Thoracic aorta (tissue), 2 donors: ENCODE measurements at regions not wholly inside any gene's neighbourhood (a gene's known extent, or its start where the extent isn't known, plus 50 kb on each side); places are given as distances from the start of the nearest gene placed in this dataset.
"Not testable (repeated sequence)": the region's sequence is repeated elsewhere in the genome, so short reads cannot be mapped to it uniquely, and the experiment has no call there.

Source experiments
- ATAC-seq: fragments of 150-250 bp; one replicate; pipeline ENCODE4 v1.8.0; 2017; ENCODE audit warnings: low read depth; ENCODE audit not compliant: insufficient number of reproducible peaks, low FRiP score
- DNase-seq: peaks from one replicate; pipeline ENCODE4 v3.0.0-alpha.2; 2020; ENCODE audit warnings: low spot score
- H3K27ac ChIP-seq, 2 donors: fragments of 200-600 bp; sonication (generic); 1 replicate in 1 of 2; 2 replicates in 1 of 2; pipeline ENCODE4 v1.5.1; 2016; ENCODE audit warnings: mild to moderate bottlenecking in 2 of 2, moderate library complexity in 2 of 2
- H3K27me3 ChIP-seq: fragments of 200-600 bp; sonication (generic); replicated peaks from 2 replicates; pipeline ENCODE4 v1.6.0; 2016; ENCODE audit warnings: mild to moderate bottlenecking; ENCODE audit not compliant: insufficient read depth
- H3K36me3 ChIP-seq: fragments of 200-600 bp; sonication (generic); one replicate; pipeline ENCODE4 v1.5.1; 2016
- H3K4me1 ChIP-seq, 2 donors: fragments of 200-600 bp; sonication (generic); 1 replicate in 1 of 2; 2 replicates in 1 of 2; pipeline versions ENCODE4 v1.5.1 to v1.6.0; 2016; ENCODE audit warnings: low read depth in 2 of 2, mild to moderate bottlenecking in 1 of 2; ENCODE audit not compliant: control insufficient read depth in 1 of 2
- H3K4me3 ChIP-seq: fragments of 200-600 bp; sonication (generic); 2 replicates; pipeline ENCODE4 v1.5.1; 2016; ENCODE audit warnings: mild to moderate bottlenecking
- H3K9me3 ChIP-seq: fragments of 200-600 bp; sonication (generic); 2 replicates; pipeline ENCODE4 v1.5.1; 2016
- CTCF ChIP-seq: fragments of 200-600 bp; sonication (generic); IDR thresholded peaks from one replicate; pipeline ENCODE4 v1.5.1; 2019; ENCODE audit warnings: antibody characterized with exemption

- Histone ChIP-seq H3K27me3 (no peaks in the 10 kb centered on the region), H3K4me3 (no peak overlapping the region), H3K4me1 (no peaks in the 10 kb centered on the region), H3K27ac (no peak overlapping the region), H3K9me3 (no peaks in the 10 kb centered on the region), H3K36me3 (no peaks in the 10 kb centered on the region)
- DNase-seq (no peak), ATAC-seq (no peak)
- TF ChIP-seq CTCF = no peak
These were observed 346.3 kb upstream of the DEFB115 start for GRCh38 chr20:30910937-30911725.

DNA sequence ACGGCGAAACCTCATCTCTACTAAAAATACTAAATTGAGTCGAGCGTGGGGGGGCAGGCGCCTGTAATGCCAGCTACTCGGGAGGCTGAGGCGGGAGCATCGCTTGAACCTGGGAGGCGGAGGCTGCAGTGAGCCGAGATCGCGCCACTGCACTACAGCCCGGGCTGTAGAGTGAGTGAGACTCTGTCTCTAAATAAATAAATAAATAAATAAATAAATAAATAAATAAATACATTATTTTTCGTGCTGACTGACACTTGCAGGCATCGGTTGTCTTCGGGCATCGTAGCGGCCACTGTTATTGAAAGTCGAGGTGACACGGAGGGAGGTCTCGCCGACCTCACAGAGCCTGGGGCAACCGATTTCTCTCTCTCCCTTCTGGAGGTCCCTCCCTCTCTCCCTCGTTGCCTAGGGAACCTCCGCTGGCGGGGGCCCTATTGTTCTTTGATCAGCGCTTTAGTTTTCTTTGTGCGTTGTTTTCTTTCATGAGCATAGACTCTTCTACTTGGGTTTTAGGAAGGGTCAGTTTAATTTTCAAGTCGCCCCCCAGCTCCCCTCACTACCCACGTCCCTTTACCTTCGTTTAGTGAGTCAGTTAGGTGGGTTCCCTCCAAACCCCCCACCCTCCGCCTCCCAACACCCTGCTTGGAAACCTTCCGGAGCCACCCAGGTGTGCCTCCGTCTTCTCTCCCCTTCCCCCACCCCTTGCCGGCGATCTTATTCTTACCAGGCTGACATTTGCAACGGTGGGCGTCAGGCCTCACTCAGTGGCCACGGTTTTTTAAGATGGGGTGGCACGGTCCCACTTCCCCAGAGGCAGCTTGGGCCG, 345.4 kb upstream of the DEFB115 start:
- not testable (repeated sequence) for ATAC-seq, H3K4me1 ChIP-seq, H3K27me3 ChIP-seq, H3K36me3 ChIP-seq, DNase-seq, H3K9me3 ChIP-seq, H3K27ac ChIP-seq
- peak overlapping the region; percentile 14 for H3K4me3 ChIP-seq

DNA sequence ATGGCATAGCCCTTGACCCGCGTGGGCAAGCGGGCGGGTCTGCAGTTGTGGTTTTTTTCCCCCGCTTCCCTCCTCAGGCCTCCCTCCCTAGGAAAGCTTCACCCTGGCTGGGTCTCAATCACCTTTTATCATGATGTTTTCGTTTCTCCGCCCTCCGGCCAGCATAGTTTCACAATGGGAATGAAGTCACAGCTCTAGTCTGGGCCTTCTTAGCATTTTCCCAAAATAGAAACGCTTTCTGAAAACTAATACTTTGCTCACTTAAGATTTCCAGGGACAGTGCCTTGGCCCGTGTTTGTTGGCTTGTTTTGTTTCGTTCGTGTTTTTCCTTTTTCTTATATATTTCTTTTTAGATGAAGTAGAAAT, 344.8 kb upstream of the DEFB115 start:
- H3K27me3 ChIP-seq, ATAC-seq, H3K36me3 ChIP-seq, H3K4me1 ChIP-seq, H3K27ac ChIP-seq, H3K9me3 ChIP-seq, DNase-seq: not testable (repeated sequence)
- H3K4me3 ChIP-seq = peak overlapping the region; percentile 14

GRCh38 chr20:30916404-30916803, 341.1 kb upstream of the DEFB115 start:
- ATAC-seq, H3K27me3 ChIP-seq, H3K4me1 ChIP-seq, H3K27ac ChIP-seq, H3K9me3 ChIP-seq, H3K36me3 ChIP-seq, H3K4me3 ChIP-seq, DNase-seq: not testable (repeated sequence)

- TF ChIP-seq CTCF = no peak
- no peak for ATAC-seq
- DNase-seq = no peak
These were observed 337.8 kb upstream of the DEFB115 start for GRCh38 chr20:30919514-30920188.

GRCh38 chr20:30921286-30922071, 336.0 kb upstream of the DEFB115 start:
- no peak for DNase-seq
- TF ChIP-seq CTCF = no peak
- Histone ChIP-seq H3K27ac (no peak overlapping the region), H3K4me1 (no peaks in the 10 kb centered on the region), H3K36me3 (no peaks in the 10 kb centered on the region), H3K4me3 (no peak overlapping the region), H3K9me3 (peaks cover 4% of the 10 kb centered on the region), H3K27me3 (no peaks in the 10 kb centered on the region)
- ATAC-seq = no peak

More at GRCh38 chr20:30919514-30920188, 337.8 kb upstream of the DEFB115 start:
- Histone ChIP-seq H3K9me3 (peaks cover 4% of the 10 kb centered on the region), H3K36me3 (no peaks in the 10 kb centered on the region), H3K4me1 (no peaks in the 10 kb centered on the region), H3K27ac (no peak overlapping the region), H3K27me3 (no peaks in the 10 kb centered on the region), H3K4me3 (no peak overlapping the region)
